Astrocyte (in vitro differentiated cells and primary cell): ENCODE measurements at regions not wholly inside any gene's neighbourhood (a gene's known extent, or its start where the extent isn't known, plus 50 kb on each side); places are given as distances from the start of the nearest gene placed in this dataset.

Experiments used
- DNase-seq: peaks from one replicate; pipeline ENCODE4 v3.0.0-alpha.2; 2010; ENCODE audit warnings: low read depth
- FAIRE-seq: peaks from 2 replicates; lab custom pipeline; 2011; peaks lifted over from hg19 to GRCh38; lab: Jason Lieb, UNC
- H2AFZ ChIP-seq: 2 replicates; pipeline ENCODE4 v1.6.0; 2012; ENCODE audit warnings: low read depth, low read length, inconsistent platforms
- H3K27ac ChIP-seq: 2 replicates; pipeline ENCODE4 v1.5.1; 2011; ENCODE audit warnings: low read depth, low read length, inconsistent platforms
- H3K27me3 ChIP-seq: 2 replicates; pipeline ENCODE4 v1.6.0; 2011; ENCODE audit warnings: low read length, inconsistent platforms; ENCODE audit not compliant: insufficient read depth
- H3K36me3 ChIP-seq: 2 replicates; pipeline ENCODE4 v1.5.1; 2011; ENCODE audit warnings: low read length, inconsistent platforms; ENCODE audit not compliant: insufficient read depth
- H3K4me1 ChIP-seq: 2 replicates; pipeline ENCODE4 v1.5.1; 2011; ENCODE audit warnings: low read length, inconsistent platforms; ENCODE audit not compliant: insufficient read depth
- H3K4me2 ChIP-seq: 2 replicates; pipeline ENCODE4 v1.6.0; 2012; ENCODE audit warnings: low read length, inconsistent platforms
- H3K4me3 ChIP-seq: 2 replicates; pipeline ENCODE4 v1.5.1; 2011; ENCODE audit warnings: low read depth, mild to moderate bottlenecking, low read length, inconsistent platforms; ENCODE audit not compliant: insufficient read depth
- H3K79me2 ChIP-seq: 2 replicates; pipeline ENCODE4 v1.6.0; 2012; ENCODE audit warnings: mild to moderate bottlenecking, low read length, inconsistent platforms; ENCODE audit not compliant: insufficient read depth
- H3K9ac ChIP-seq: 2 replicates; pipeline ENCODE4 v1.6.0; 2012; ENCODE audit warnings: mild to moderate bottlenecking, low read length, inconsistent platforms
- H3K9me3 ChIP-seq: 2 replicates; pipeline ENCODE4 v1.5.1; 2012; ENCODE audit warnings: low read depth, mild to moderate bottlenecking, low read length, inconsistent platforms; ENCODE audit not compliant: insufficient read depth
- H4K20me1 ChIP-seq: 2 replicates; pipeline ENCODE4 v1.6.0; 2012; ENCODE audit warnings: low read length, inconsistent platforms; ENCODE audit not compliant: insufficient read depth
- H3K27ac Mint-ChIP-seq: one replicate; pipeline ENCODE4 v1.8.0; 2021; ENCODE audit warnings: mild to moderate bottlenecking, mixed read lengths; ENCODE audit not compliant: unreplicated experiment
- H3K27me3 Mint-ChIP-seq: one replicate; pipeline ENCODE4 v1.8.0; 2021; ENCODE audit warnings: low read depth, mixed read lengths; ENCODE audit not compliant: unreplicated experiment
- H3K36me3 Mint-ChIP-seq: one replicate; pipeline ENCODE4 v1.8.0; 2021; ENCODE audit warnings: low read depth, mixed read lengths; ENCODE audit not compliant: unreplicated experiment
- H3K4me1 Mint-ChIP-seq: one replicate; pipeline ENCODE4 v1.8.0; 2021; ENCODE audit warnings: low read depth, mixed read lengths; ENCODE audit not compliant: unreplicated experiment
- H3K4me3 Mint-ChIP-seq: one replicate; pipeline ENCODE4 v1.8.0; 2021; ENCODE audit warnings: mild to moderate bottlenecking, moderate library complexity, mixed read lengths; ENCODE audit not compliant: unreplicated experiment
- H3K9me3 Mint-ChIP-seq: one replicate; pipeline ENCODE4 v1.8.0; 2021; ENCODE audit warnings: mild to moderate bottlenecking, mixed read lengths; ENCODE audit not compliant: unreplicated experiment
- EZH2 ChIP-seq: IDR thresholded peaks from 2 replicates; pipeline ENCODE4 v1.6.1; 2012; ENCODE audit warnings: mild to moderate bottlenecking, low read length, inconsistent platforms; ENCODE audit not compliant: insufficient read depth
- TF ChIP-seq, protein P1 (sequence below): IDR thresholded peaks from 2 replicates; pipeline ENCODE4 v1.5.1; 2011; ENCODE audit warnings: low read depth, mild to moderate bottlenecking, inconsistent platforms, low read length, moderate library complexity; ENCODE audit not compliant: insufficient read depth

DNA sequence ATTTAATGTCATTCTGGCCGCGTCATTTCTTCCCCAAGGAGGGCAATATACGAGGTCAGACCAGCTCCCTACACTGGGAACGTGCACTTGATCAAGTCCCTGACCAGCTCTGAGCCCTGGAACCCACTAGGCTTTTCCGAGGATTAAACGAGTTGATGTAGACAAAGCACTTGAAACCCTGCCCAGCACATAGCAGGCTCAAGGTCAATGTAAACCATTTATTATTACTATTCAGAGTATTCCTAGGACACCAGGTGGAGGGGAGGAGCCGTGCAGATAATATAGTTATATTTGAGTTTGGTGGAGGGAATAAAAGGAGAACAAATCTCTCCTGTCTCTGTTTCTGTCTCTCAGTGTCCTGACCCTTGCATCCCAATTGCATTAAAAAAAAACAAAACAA is 174.1 kb upstream of the IGSF21 start:
- Mint-ChIP-seq H3K9me3 (peaks cover 6% of the 10 kb centered on the region), H3K27me3 (peaks cover 53% of the 10 kb centered on the region), H3K4me3 (no peak overlapping the region), H3K4me1 (no peaks in the 10 kb centered on the region), H3K36me3 (peaks cover 1% of the 10 kb centered on the region), H3K27ac (no peak overlapping the region)
- no peak overlapping the region for H3K4me2 ChIP-seq
- H3K9ac ChIP-seq = no peak overlapping the region
- FAIRE-seq (no peak), DNase-seq (no peak)
- no peaks in the 10 kb centered on the region for H4K20me1 ChIP-seq
- H2AFZ ChIP-seq = no peak overlapping the region
- H3K36me3 ChIP-seq = no peaks in the 10 kb centered on the region
- no peaks in the 10 kb centered on the region for H3K27me3 ChIP-seq
- H3K9me3 ChIP-seq = no peaks in the 10 kb centered on the region
- H3K4me1 ChIP-seq = no peaks in the 10 kb centered on the region
- no peaks in the 10 kb centered on the region for H3K79me2 ChIP-seq
- TF ChIP-seq EZH2 = no peak
- TF ChIP-seq, protein P1, sequence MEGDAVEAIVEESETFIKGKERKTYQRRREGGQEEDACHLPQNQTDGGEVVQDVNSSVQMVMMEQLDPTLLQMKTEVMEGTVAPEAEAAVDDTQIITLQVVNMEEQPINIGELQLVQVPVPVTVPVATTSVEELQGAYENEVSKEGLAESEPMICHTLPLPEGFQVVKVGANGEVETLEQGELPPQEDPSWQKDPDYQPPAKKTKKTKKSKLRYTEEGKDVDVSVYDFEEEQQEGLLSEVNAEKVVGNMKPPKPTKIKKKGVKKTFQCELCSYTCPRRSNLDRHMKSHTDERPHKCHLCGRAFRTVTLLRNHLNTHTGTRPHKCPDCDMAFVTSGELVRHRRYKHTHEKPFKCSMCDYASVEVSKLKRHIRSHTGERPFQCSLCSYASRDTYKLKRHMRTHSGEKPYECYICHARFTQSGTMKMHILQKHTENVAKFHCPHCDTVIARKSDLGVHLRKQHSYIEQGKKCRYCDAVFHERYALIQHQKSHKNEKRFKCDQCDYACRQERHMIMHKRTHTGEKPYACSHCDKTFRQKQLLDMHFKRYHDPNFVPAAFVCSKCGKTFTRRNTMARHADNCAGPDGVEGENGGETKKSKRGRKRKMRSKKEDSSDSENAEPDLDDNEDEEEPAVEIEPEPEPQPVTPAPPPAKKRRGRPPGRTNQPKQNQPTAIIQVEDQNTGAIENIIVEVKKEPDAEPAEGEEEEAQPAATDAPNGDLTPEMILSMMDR = no peak
- H3K27ac ChIP-seq = no peak overlapping the region
- H3K4me3 ChIP-seq = no peak overlapping the region

DNA sequence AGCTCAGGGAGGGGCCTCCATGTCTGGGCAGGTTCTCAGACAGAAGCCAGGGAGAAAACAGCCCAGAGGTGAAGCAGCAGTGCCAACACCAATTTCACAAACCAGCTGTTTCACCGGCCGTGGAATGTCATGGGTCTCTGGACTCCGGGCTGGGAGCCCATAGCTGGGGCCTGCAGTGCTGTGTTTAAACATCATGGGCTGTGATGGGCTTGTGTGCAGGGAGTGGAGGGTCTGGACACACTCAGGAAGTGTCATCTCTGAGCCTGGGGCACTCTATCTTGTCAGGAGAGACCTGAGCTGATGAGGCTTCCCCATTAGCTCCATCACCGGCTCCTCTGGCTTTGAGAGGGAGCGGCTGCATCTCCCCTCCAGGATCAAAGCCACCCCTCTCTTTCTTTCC is 173.6 kb upstream of the IGSF21 start:
- no peak overlapping the region for H3K27ac ChIP-seq
- no peak overlapping the region for H3K9ac ChIP-seq
- no peak for FAIRE-seq
- DNase-seq = no peak
- H3K9me3 Mint-ChIP-seq = peaks cover 6% of the 10 kb centered on the region
- no peak overlapping the region for H3K27ac Mint-ChIP-seq
- no peaks in the 10 kb centered on the region for H3K79me2 ChIP-seq
- peaks cover 52% of the 10 kb centered on the region for H3K27me3 Mint-ChIP-seq
- no peaks in the 10 kb centered on the region for H3K9me3 ChIP-seq
- H3K4me1 Mint-ChIP-seq = no peaks in the 10 kb centered on the region
- H3K4me3 ChIP-seq = no peak overlapping the region
- no peaks in the 10 kb centered on the region for H3K36me3 ChIP-seq
- H4K20me1 ChIP-seq = no peaks in the 10 kb centered on the region
- no peak overlapping the region for H3K4me3 Mint-ChIP-seq
- H3K36me3 Mint-ChIP-seq = peaks cover 1% of the 10 kb centered on the region
- TF ChIP-seq, protein P1 = no peak
- no peak for TF ChIP-seq EZH2
- no peak overlapping the region for H3K4me2 ChIP-seq
- no peak overlapping the region for H2AFZ ChIP-seq
- H3K27me3 ChIP-seq = no peaks in the 10 kb centered on the region
- H3K4me1 ChIP-seq = no peaks in the 10 kb centered on the region

DNA sequence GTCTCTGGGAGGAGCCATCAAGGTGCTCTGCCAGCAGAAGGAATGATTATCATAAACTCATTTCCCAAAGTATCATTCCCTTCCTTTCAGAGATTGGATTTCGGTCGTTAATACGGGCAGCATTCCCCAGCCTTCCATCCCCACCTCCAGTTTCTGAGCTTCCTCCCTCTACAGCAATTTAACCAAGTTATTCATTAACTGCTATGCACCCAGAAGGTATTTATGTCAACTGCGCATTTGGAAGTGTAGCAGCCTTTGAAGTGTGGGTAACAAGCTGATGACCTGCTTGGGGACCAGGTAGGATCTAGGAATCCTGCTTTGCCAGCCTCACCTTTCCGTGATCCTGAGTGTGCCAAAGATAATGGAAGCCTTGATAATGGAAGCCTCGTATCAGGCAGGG is 172.4 kb upstream of the IGSF21 start:
- FAIRE-seq (no peak), DNase-seq (no peak)
- H3K4me2 ChIP-seq = no peak overlapping the region
- peaks cover 47% of the 10 kb centered on the region for H3K27me3 Mint-ChIP-seq
- no peak overlapping the region for H3K4me3 ChIP-seq
- H3K9ac ChIP-seq = no peak overlapping the region
- no peaks in the 10 kb centered on the region for H3K4me1 Mint-ChIP-seq
- H2AFZ ChIP-seq = no peak overlapping the region
- peaks cover 1% of the 10 kb centered on the region for H3K36me3 Mint-ChIP-seq
- no peaks in the 10 kb centered on the region for H3K27me3 ChIP-seq
- H3K9me3 Mint-ChIP-seq = peaks cover 6% of the 10 kb centered on the region
- no peaks in the 10 kb centered on the region for H3K4me1 ChIP-seq
- no peaks in the 10 kb centered on the region for H3K36me3 ChIP-seq
- no peaks in the 10 kb centered on the region for H3K79me2 ChIP-seq
- TF ChIP-seq, protein P1 = no peak
- TF ChIP-seq EZH2 = no peak
- H3K27ac Mint-ChIP-seq = no peak overlapping the region
- H3K27ac ChIP-seq = no peak overlapping the region
- H3K9me3 ChIP-seq = no peaks in the 10 kb centered on the region
- no peaks in the 10 kb centered on the region for H4K20me1 ChIP-seq
- H3K4me3 Mint-ChIP-seq = no peak overlapping the region
